ENCODE measurements at regions not wholly inside any gene's neighbourhood (a gene's known extent, or its start where the extent isn't known, plus 50 kb on each side); places are given as distances from the start of the nearest gene placed in this dataset.

DNA sequence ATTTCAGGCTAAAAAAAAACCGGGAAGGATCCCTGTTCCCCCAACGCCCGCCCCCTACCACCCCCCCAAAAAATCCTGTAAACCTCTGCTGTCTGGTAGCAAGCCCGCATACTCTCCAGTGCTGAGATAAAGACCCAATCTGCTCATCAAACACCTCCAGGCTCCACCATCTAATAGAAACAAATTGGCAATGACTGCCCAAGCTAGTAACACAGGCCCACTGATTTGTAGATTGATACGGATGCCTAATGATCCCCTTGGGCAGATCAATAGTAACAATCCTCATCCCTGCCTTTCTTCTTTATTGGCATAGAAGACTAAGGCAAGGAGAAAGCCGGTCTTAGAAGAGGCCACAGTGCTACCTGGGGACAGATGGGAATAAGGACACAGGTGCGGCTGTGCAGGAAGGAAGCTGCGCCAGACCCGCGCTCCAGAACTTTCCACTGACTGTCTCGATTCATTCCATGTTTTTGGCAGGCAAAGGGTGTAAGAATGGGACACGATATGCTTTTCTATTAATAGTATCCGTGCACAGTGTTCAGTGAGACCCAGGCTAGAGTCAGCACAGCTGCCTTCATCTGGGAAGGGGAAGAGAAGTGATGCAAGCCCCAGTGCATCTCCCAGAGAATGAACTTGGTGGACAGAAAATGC lies 407.6 kb upstream of the PSMD7 start:
- Histone ChIP-seq H3K79me2 (ENCODE audit: insufficient read depth, low read length) (no peaks in the 10 kb centered on the region), H4K20me1 (ENCODE audit: insufficient read depth, low read length) (no peaks in the 10 kb centered on the region), H3F3A (ENCODE audit: insufficient read depth, low read length) (no peaks in the 10 kb centered on the region), H3K36me3 (ENCODE audit: insufficient read depth, low read length) (no peaks in the 10 kb centered on the region), H3K9me2 (ENCODE audit: low read depth, low read length) (no peaks in the 10 kb centered on the region), H3K9ac (ENCODE audit: low read length) (no peak overlapping the region), H3K4me2 (ENCODE audit: low read length) (no peak overlapping the region), H3K27ac (ENCODE audit: low read depth, low read length, poor library complexity, severe bottlenecking) (no peak overlapping the region), H2AFZ (ENCODE audit: low read length) (no peak overlapping the region), H3K4me1 (ENCODE audit: insufficient read depth, low read length, severe bottlenecking) (no peaks in the 10 kb centered on the region), H3K4me3 (ENCODE audit: low read depth, low read length, poor library complexity, severe bottlenecking) (no peak overlapping the region), H3K9me3 (ENCODE audit: low read length) (no peaks in the 10 kb centered on the region), H3K27me3 (ENCODE audit: insufficient read depth, low read length) (no peaks in the 10 kb centered on the region)
- no peak for TF ChIP-seq EZH2 (IDR thresholded peaks at IDR 0.05; ENCODE audit: borderline replicate concordance, low read length)
- TF ChIP-seq, protein P1, sequence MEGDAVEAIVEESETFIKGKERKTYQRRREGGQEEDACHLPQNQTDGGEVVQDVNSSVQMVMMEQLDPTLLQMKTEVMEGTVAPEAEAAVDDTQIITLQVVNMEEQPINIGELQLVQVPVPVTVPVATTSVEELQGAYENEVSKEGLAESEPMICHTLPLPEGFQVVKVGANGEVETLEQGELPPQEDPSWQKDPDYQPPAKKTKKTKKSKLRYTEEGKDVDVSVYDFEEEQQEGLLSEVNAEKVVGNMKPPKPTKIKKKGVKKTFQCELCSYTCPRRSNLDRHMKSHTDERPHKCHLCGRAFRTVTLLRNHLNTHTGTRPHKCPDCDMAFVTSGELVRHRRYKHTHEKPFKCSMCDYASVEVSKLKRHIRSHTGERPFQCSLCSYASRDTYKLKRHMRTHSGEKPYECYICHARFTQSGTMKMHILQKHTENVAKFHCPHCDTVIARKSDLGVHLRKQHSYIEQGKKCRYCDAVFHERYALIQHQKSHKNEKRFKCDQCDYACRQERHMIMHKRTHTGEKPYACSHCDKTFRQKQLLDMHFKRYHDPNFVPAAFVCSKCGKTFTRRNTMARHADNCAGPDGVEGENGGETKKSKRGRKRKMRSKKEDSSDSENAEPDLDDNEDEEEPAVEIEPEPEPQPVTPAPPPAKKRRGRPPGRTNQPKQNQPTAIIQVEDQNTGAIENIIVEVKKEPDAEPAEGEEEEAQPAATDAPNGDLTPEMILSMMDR (IDR thresholded peaks at IDR 0.05; ENCODE audit: low read length): no peak

DNA sequence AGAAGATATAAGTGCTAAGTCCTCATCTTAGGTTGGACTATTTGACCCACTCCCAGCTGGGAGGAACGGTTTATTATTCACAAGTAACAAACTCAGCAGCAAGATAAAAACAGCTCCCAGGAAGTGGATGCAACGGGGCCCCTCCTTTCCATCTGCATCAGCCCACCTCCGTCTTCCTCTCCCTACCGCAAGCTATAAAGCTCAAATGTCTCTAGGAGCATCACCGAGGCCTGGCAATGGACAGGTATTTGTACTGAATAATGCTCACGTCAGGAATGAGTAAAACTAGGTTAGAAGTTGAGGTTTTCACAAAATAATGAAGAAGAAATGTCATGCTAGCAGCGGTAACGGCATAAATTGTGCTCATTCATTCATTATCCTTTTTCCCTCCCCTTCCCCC lies 408.7 kb upstream of the PSMD7 start:
- Histone ChIP-seq H3K4me1 (ENCODE audit: insufficient read depth, low read length, severe bottlenecking) (no peaks in the 10 kb centered on the region), H3K27ac (ENCODE audit: low read depth, low read length, poor library complexity, severe bottlenecking) (no peak overlapping the region), H3K9me3 (ENCODE audit: low read length) (no peaks in the 10 kb centered on the region), H3K36me3 (ENCODE audit: insufficient read depth, low read length) (no peaks in the 10 kb centered on the region), H3K9ac (ENCODE audit: low read length) (no peak overlapping the region), H3F3A (ENCODE audit: insufficient read depth, low read length) (no peaks in the 10 kb centered on the region), H3K4me3 (ENCODE audit: low read depth, low read length, poor library complexity, severe bottlenecking) (no peak overlapping the region), H2AFZ (ENCODE audit: low read length) (no peak overlapping the region), H4K20me1 (ENCODE audit: insufficient read depth, low read length) (no peaks in the 10 kb centered on the region), H3K9me2 (ENCODE audit: low read depth, low read length) (no peaks in the 10 kb centered on the region), H3K4me2 (ENCODE audit: low read length) (no peak overlapping the region), H3K27me3 (ENCODE audit: insufficient read depth, low read length) (no peaks in the 10 kb centered on the region), H3K79me2 (ENCODE audit: insufficient read depth, low read length) (no peaks in the 10 kb centered on the region)
- TF ChIP-seq, protein P1 (IDR thresholded peaks at IDR 0.05; ENCODE audit: low read length): no peak
- TF ChIP-seq EZH2 (IDR thresholded peaks at IDR 0.05; ENCODE audit: borderline replicate concordance, low read length): no peak

DNA sequence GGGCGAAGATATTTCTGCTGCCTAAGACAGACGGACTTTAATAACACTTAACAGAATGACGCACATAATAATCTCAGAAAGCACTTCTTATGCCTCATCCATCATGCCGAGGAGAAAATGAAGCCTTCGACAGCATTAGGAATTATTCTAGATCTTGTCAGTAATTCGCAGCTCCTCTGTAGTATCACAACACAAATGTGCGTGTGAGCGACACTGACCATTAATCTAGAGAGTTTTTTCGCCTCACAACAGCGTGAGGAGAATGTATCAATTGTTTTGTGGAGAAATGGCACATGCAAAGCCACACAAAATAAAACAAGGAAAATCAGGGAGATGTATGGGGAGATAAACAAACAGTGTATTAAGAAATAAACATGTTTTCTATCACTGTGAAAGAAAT lies 410.2 kb upstream of the PSMD7 start:
- Histone ChIP-seq H3K4me3 (ENCODE audit: low read depth, low read length, poor library complexity, severe bottlenecking) (no peak overlapping the region), H3K27me3 (ENCODE audit: insufficient read depth, low read length) (no peaks in the 10 kb centered on the region), H2AFZ (ENCODE audit: low read length) (no peak overlapping the region), H3K9ac (ENCODE audit: low read length) (no peak overlapping the region), H3K4me1 (ENCODE audit: insufficient read depth, low read length, severe bottlenecking) (no peaks in the 10 kb centered on the region), H3K4me2 (ENCODE audit: low read length) (no peak overlapping the region), H3F3A (ENCODE audit: insufficient read depth, low read length) (no peaks in the 10 kb centered on the region), H3K36me3 (ENCODE audit: insufficient read depth, low read length) (no peaks in the 10 kb centered on the region), H3K79me2 (ENCODE audit: insufficient read depth, low read length) (no peaks in the 10 kb centered on the region), H3K9me3 (ENCODE audit: low read length) (no peaks in the 10 kb centered on the region), H4K20me1 (ENCODE audit: insufficient read depth, low read length) (no peaks in the 10 kb centered on the region), H3K9me2 (ENCODE audit: low read depth, low read length) (no peaks in the 10 kb centered on the region), H3K27ac (ENCODE audit: low read depth, low read length, poor library complexity, severe bottlenecking) (no peak overlapping the region)
- TF ChIP-seq, protein P1 (IDR thresholded peaks at IDR 0.05; ENCODE audit: low read length): no peak
- no peak for TF ChIP-seq EZH2 (IDR thresholded peaks at IDR 0.05; ENCODE audit: borderline replicate concordance, low read length)
